Stomach (tissue), 8 donors: ENCODE measurements at regions not wholly inside any gene's neighbourhood (a gene's known extent, or its start where the extent isn't known, plus 50 kb on each side); places are given as distances from the start of the nearest gene placed in this dataset.

ENCODE experiments used
- DNase-seq, 2 donors: peaks; one replicate each; pipeline versions ENCODE4 v3.0.0 to v3.0.0-alpha.2; 2013 to 2019
- H3K27ac ChIP-seq, 5 donors: fragments of 200-600 bp in 4 of 5; sonication (generic) in 4 of 5; one replicate each; pipeline ENCODE4 v1.5.1; 2013 to 2019; ENCODE audit warnings: mild to moderate bottlenecking in 1 of 5, moderate library complexity in 1 of 5
- H3K27me3 ChIP-seq, 3 donors: fragments of 200-600 bp; sonication (generic); one replicate each; pipeline ENCODE4 v1.5.1; 2017 to 2019; ENCODE audit warnings: mixed run types in 1 of 3
- H3K36me3 ChIP-seq, 4 donors: fragments of 200-600 bp; sonication (generic); 1 replicate in 3 of 4; 2 replicates in 1 of 4; pipeline ENCODE4 v1.5.1; 2016 to 2019
- H3K4me1 ChIP-seq, 4 donors: fragments of 200-600 bp; sonication (generic); one replicate each; pipeline ENCODE4 v1.5.1; 2016 to 2019
- H3K4me3 ChIP-seq, 4 donors: fragments of 200-600 bp; sonication (generic) in 3 of 4; one replicate each; pipeline ENCODE4 v1.5.1; 2016 to 2019; ENCODE audit warnings: mild to moderate bottlenecking in 1 of 4
- H3K9me3 ChIP-seq, 4 donors: fragments of 200-600 bp; sonication (generic); one replicate each; pipeline ENCODE4 v1.5.1; 2016 to 2019
- EP300 ChIP-seq: sonication (generic); formaldehyde crosslinking; IDR thresholded peaks from one replicate; pipeline ENCODE4 v1.6.1; 2017; ENCODE audit warnings: antibody characterized with exemption
- POLR2A ChIP-seq, 4 donors: fragments of 450-650 bp; IDR thresholded peaks; one replicate each; pipeline ENCODE4 v1.6.1; 2016; ENCODE audit warnings: antibody characterized with exemption in 4 of 4, control low read depth in 2 of 4, mild to moderate bottlenecking in 1 of 4, moderate library complexity in 1 of 4
- POLR2AphosphoS5 ChIP-seq, 3 donors: sonication (generic); formaldehyde crosslinking; IDR thresholded peaks; one replicate each; pipeline ENCODE4 v1.6.1; 2016; ENCODE audit warnings: antibody characterized with exemption in 3 of 3
- WGBS, 5 donors: extraction: QIAGEN DNeasy Blood & Tissue Kit in 3 of 5; methylation state at CpG; one replicate each; pipeline versions ENCODE4 v1.1.5 to v1.1.7; 2013 to 2018; 5-methylcytosine and 5-hydroxymethylcytosine counted together
- intact Hi-C: fragments of 100-400 bp; cut with DNase I; formaldehyde crosslinking; loops from one replicate; pipeline ENCODE4 v1.15.1; 2023; ENCODE audit warnings: low total_unique reads
- TF ChIP-seq, protein P1 (sequence below), 7 experiments: fragments of 450-650 bp in 4 of 7; fragments of 200-600 bp in 3 of 7; sonication (generic) in 3 of 7; IDR thresholded peaks; one replicate each; pipeline ENCODE4 v1.5.1; 2016 to 2019; ENCODE audit warnings: antibody characterized with exemption in 7 of 7, control low read depth in 2 of 7, mild to moderate bottlenecking in 1 of 7
- donor health status: healthy with polysubstance abuse.
- donor health status: Bipolar disorder and iron deficiency.
- donor health status: healthy.

- Histone ChIP-seq H3K4me1 (peaks cover 20 to 58% (median 40%) of the 10 kb centered on the region in 4 donors), H3K9me3 (no peaks in the 10 kb centered on the region), H3K27ac (peak overlapping the region; percentile 34 to 79 (median 67)), H3K4me3 (no peak overlapping the region), H3K36me3 (no peaks in the 10 kb centered on the region), H3K27me3 (no peaks in the 10 kb centered on the region)
- intact Hi-C loops = no loop called here
- 15 to 26% (median 22%) methylated on average over 4 of the region's 4 CpGs for WGBS, 5 donors
- DNase-seq = peak; percentile 62 to 74
- TF ChIP-seq POLR2AphosphoS5 (IDR thresholded peaks at IDR 0.05) = peak in 2 of 3 donors; percentile 54 to 92
- TF ChIP-seq, protein P1, sequence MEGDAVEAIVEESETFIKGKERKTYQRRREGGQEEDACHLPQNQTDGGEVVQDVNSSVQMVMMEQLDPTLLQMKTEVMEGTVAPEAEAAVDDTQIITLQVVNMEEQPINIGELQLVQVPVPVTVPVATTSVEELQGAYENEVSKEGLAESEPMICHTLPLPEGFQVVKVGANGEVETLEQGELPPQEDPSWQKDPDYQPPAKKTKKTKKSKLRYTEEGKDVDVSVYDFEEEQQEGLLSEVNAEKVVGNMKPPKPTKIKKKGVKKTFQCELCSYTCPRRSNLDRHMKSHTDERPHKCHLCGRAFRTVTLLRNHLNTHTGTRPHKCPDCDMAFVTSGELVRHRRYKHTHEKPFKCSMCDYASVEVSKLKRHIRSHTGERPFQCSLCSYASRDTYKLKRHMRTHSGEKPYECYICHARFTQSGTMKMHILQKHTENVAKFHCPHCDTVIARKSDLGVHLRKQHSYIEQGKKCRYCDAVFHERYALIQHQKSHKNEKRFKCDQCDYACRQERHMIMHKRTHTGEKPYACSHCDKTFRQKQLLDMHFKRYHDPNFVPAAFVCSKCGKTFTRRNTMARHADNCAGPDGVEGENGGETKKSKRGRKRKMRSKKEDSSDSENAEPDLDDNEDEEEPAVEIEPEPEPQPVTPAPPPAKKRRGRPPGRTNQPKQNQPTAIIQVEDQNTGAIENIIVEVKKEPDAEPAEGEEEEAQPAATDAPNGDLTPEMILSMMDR (IDR thresholded peaks at IDR 0.05) = no peak
These were observed 627.0 kb upstream of the TBL1XR1 start for GRCh38 chr3:177824190-177824786.

GRCh38 chr3:177824841-177825240 lies 627.6 kb upstream of the TBL1XR1 start:
- Histone ChIP-seq H3K27ac (peak overlapping the region in 4 of 5 donors; percentile 58 to 79 (median 73)), H3K4me3 (no peak overlapping the region), H3K36me3 (no peaks in the 10 kb centered on the region), H3K27me3 (no peaks in the 10 kb centered on the region), H3K9me3 (no peaks in the 10 kb centered on the region), H3K4me1 (peaks cover 20 to 62% (median 41%) of the 10 kb centered on the region in 4 donors)
- TF ChIP-seq, protein P1 (IDR thresholded peaks at IDR 0.05) = no peak
- TF ChIP-seq POLR2AphosphoS5 (IDR thresholded peaks at IDR 0.05) = no peak
- no peak for TF ChIP-seq POLR2A (IDR thresholded peaks at IDR 0.05)
- no peak for TF ChIP-seq EP300
- 55 to 66% (median 59%) methylated on average over 4 of the region's 4 CpGs for WGBS, 5 donors
- no peak for DNase-seq
- intact Hi-C loops = no loop called here

DNA sequence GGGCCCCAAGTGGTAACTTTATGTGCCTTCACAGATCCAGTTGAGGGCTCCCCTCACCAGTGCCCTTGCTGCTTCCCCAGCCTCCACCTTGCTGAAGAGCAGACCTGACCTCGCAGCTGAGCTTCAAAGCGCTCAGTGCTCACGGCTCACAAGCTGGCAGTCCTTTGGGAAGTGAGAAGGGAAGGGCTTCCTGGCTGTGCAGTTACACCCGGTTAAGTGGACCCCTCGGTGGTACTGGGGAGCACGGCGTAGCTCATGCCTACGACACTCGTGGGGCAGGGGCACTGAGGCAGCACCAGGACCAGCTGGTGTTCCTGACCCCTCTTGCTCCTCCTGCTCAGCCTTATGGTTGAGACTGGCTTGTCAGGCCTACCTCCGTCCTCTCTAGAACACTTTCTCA lies 629.0 kb upstream of the TBL1XR1 start:
- Histone ChIP-seq H3K4me3 (no peak overlapping the region), H3K36me3 (no peaks in the 10 kb centered on the region), H3K27ac (peak overlapping the region in 3 of 5 donors; percentile 54 to 79 (median 78)), H3K9me3 (no peaks in the 10 kb centered on the region), H3K27me3 (no peaks in the 10 kb centered on the region), H3K4me1 (peaks cover 20 to 69% (median 42%) of the 10 kb centered on the region in 4 donors)
- TF ChIP-seq, protein P1 (IDR thresholded peaks at IDR 0.05) = no peak
- TF ChIP-seq EP300 (no peak), POLR2AphosphoS5 (IDR thresholded peaks at IDR 0.05) (no peak), POLR2A (IDR thresholded peaks at IDR 0.05) (no peak)
- DNase-seq = no peak
- 87 to 97% (median 91%) methylated on average over 10 of the region's 10 CpGs for WGBS, 5 donors
- intact Hi-C loops = no loop called here

- H3K4me3 ChIP-seq = no peak overlapping the region
These were observed 630.4 kb upstream of the TBL1XR1 start for GRCh38 chr3:177827511-177828207.

DNA sequence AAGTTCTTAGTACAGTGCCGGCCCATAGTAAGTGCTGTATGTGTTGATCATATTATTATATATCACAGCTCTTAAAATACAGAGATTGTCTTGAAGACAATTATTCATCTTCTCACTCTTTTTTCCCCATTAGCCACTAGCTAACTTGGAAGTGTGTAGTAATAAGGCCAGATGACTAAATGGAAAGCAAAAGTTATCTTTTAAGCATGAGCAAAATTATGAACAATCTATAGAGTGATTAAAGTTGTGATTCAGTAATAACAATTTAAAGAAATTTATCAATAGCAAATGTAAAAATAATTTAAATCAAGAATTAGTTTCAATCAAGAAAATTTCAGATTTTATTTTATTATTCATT lies 630.9 kb upstream of the TBL1XR1 start:
- DNase-seq = no peak
- intact Hi-C loops = no loop called here
- Histone ChIP-seq H3K4me1 (peaks cover 20 to 61% (median 37%) of the 10 kb centered on the region in 4 donors), H3K4me3 (no peak overlapping the region), H3K27me3 (no peaks in the 10 kb centered on the region), H3K9me3 (no peaks in the 10 kb centered on the region), H3K36me3 (no peaks in the 10 kb centered on the region), H3K27ac (peak overlapping the region in 4 of 5 donors; percentile 25 to 79 (median 66))
- 79 to 86% (median 82%) methylated on average over 1 of the region's 1 CpG for WGBS, 5 donors
- TF ChIP-seq POLR2AphosphoS5 (IDR thresholded peaks at IDR 0.05) (no peak), EP300 (no peak), POLR2A (IDR thresholded peaks at IDR 0.05) (no peak)
- TF ChIP-seq, protein P1 (IDR thresholded peaks at IDR 0.05) = no peak

More at GRCh38 chr3:177827511-177828207, 630.4 kb upstream of the TBL1XR1 start:
- TF ChIP-seq POLR2AphosphoS5 (IDR thresholded peaks at IDR 0.05) (peak in 1 of 3 donors; percentile 82), POLR2A (IDR thresholded peaks at IDR 0.05) (no peak)
- Histone ChIP-seq H3K27me3 (no peaks in the 10 kb centered on the region), H3K9me3 (no peaks in the 10 kb centered on the region), H3K27ac (peak overlapping the region in 4 of 5 donors; percentile 25 to 79 (median 66)), H3K36me3 (no peaks in the 10 kb centered on the region), H3K4me1 (peaks cover 20 to 66% (median 38%) of the 10 kb centered on the region in 4 donors)
- DNase-seq = peak in 1 of 2 donors; percentile 74
- 46 to 58% (median 54%) methylated on average over 5 of the region's 5 CpGs for WGBS, 5 donors
- intact Hi-C loops = no loop called here
